ENCODE measurements at regions not wholly inside any gene's neighbourhood (a gene's known extent, or its start where the extent isn't known, plus 50 kb on each side); places are given as distances from the start of the nearest gene placed in this dataset.
"Not testable (repeated sequence)": the region's sequence is repeated elsewhere in the genome, so short reads cannot be mapped to it uniquely, and the experiment has no call there.

DNA sequence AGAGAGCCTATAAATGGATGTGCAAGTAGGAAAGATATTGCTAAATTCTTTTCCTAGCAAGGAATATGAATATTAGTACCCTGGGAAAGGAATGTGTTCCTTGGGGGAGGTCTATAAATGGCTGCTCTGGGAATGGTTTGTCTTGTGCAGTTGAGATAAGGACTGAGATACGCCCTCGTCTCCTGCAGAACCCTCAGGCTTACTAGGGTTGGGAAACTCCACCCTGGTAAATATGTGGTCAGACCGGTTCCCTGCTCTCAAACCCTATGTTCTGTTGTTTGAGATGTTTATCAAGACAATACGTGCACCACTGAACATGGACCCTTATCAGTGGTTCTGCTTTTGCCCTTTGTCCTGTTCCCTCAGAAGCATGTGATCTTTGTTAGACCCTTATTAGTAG lies 1698.9 kb downstream of the GRIK2 start:
- TF ChIP-seq, protein P1, sequence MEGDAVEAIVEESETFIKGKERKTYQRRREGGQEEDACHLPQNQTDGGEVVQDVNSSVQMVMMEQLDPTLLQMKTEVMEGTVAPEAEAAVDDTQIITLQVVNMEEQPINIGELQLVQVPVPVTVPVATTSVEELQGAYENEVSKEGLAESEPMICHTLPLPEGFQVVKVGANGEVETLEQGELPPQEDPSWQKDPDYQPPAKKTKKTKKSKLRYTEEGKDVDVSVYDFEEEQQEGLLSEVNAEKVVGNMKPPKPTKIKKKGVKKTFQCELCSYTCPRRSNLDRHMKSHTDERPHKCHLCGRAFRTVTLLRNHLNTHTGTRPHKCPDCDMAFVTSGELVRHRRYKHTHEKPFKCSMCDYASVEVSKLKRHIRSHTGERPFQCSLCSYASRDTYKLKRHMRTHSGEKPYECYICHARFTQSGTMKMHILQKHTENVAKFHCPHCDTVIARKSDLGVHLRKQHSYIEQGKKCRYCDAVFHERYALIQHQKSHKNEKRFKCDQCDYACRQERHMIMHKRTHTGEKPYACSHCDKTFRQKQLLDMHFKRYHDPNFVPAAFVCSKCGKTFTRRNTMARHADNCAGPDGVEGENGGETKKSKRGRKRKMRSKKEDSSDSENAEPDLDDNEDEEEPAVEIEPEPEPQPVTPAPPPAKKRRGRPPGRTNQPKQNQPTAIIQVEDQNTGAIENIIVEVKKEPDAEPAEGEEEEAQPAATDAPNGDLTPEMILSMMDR (IDR thresholded peaks at IDR 0.05) = not testable (repeated sequence)
- TF ChIP-seq, protein P2, sequence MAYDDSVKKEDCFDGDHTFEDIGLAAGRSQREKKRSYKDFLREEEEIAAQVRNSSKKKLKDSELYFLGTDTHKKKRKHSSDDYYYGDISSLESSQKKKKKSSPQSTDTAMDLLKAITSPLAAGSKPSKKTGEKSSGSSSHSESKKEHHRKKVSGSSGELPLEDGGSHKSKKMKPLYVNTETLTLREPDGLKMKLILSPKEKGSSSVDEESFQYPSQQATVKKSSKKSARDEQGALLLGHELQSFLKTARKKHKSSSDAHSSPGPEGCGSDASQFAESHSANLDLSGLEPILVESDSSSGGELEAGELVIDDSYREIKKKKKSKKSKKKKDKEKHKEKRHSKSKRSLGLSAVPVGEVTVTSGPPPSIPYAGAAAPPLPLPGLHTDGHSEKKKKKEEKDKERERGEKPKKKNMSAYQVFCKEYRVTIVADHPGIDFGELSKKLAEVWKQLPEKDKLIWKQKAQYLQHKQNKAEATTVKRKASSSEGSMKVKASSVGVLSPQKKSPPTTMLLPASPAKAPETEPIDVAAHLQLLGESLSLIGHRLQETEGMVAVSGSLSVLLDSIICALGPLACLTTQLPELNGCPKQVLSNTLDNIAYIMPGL (CRISPR knock-in tag; IDR thresholded peaks at IDR 0.05) = not testable (repeated sequence)
- TF ChIP-seq FOXJ3 (CRISPR knock-in tag; IDR thresholded peaks at IDR 0.05; ENCODE audit: borderline replicate concordance); SP1 (CRISPR knock-in tag; conservative IDR thresholded peaks at IDR 0.05); ZNF121 (CRISPR knock-in tag; IDR thresholded peaks at IDR 0.05); SOX15 (CRISPR knock-in tag; IDR thresholded peaks at IDR 0.05); NR3C1 (CRISPR knock-in tag; conservative IDR thresholded peaks at IDR 0.05; ENCODE audit: low read depth); ZNF232 (CRISPR knock-in tag; IDR thresholded peaks at IDR 0.05): not testable (repeated sequence)
- TF ChIP-seq, protein P3, sequence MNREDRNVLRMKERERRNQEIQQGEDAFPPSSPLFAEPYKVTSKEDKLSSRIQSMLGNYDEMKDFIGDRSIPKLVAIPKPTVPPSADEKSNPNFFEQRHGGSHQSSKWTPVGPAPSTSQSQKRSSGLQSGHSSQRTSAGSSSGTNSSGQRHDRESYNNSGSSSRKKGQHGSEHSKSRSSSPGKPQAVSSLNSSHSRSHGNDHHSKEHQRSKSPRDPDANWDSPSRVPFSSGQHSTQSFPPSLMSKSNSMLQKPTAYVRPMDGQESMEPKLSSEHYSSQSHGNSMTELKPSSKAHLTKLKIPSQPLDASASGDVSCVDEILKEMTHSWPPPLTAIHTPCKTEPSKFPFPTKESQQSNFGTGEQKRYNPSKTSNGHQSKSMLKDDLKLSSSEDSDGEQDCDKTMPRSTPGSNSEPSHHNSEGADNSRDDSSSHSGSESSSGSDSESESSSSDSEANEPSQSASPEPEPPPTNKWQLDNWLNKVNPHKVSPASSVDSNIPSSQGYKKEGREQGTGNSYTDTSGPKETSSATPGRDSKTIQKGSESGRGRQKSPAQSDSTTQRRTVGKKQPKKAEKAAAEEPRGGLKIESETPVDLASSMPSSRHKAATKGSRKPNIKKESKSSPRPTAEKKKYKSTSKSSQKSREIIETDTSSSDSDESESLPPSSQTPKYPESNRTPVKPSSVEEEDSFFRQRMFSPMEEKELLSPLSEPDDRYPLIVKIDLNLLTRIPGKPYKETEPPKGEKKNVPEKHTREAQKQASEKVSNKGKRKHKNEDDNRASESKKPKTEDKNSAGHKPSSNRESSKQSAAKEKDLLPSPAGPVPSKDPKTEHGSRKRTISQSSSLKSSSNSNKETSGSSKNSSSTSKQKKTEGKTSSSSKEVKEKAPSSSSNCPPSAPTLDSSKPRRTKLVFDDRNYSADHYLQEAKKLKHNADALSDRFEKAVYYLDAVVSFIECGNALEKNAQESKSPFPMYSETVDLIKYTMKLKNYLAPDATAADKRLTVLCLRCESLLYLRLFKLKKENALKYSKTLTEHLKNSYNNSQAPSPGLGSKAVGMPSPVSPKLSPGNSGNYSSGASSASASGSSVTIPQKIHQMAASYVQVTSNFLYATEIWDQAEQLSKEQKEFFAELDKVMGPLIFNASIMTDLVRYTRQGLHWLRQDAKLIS (CRISPR knock-in tag; IDR thresholded peaks at IDR 0.05; ENCODE audit: borderline replicate concordance) = not testable (repeated sequence)

Measured in WTC11 (cell line).